Erythroblast (primary cell): ENCODE measurements at regions not wholly inside any gene's neighbourhood (a gene's known extent, or its start where the extent isn't known, plus 50 kb on each side); places are given as distances from the start of the nearest gene placed in this dataset.

ENCODE experiments used
- GATA1 ChIP-seq: IDR thresholded peaks from 2 replicates; pipeline ENCODE4 v1.6.1; 2011; ENCODE audit warnings: low read depth, mild to moderate bottlenecking, control low read depth, low read length, moderate library complexity
- POLR2A ChIP-seq: IDR thresholded peaks from 2 replicates; pipeline ENCODE4 v1.6.1; 2011; ENCODE audit warnings: mild to moderate bottlenecking, low read length

- TF ChIP-seq POLR2A (no peak), GATA1 (no peak)
Observed at GRCh38 chr2:66145490-66145889, 289.4 kb upstream of the MEIS1 start.
